DND-41 (cell line): ENCODE measurements at regions not wholly inside any gene's neighbourhood (a gene's known extent, or its start where the extent isn't known, plus 50 kb on each side); places are given as distances from the start of the nearest gene placed in this dataset.
"Not testable (repeated sequence)": the region's sequence is repeated elsewhere in the genome, so short reads cannot be mapped to it uniquely, and the experiment has no call there.

Experiments used
- CTCF ChIP-seq: IDR thresholded peaks from 2 replicates; pipeline ENCODE4 v1.5.1; 2012; ENCODE audit warnings: borderline replicate concordance, low read length, moderate library complexity, mild to moderate bottlenecking; ENCODE audit not compliant: poor library complexity, severe bottlenecking; ENCODE audit errors: extremely low read depth
- EZH2 ChIP-seq: IDR thresholded peaks from 3 replicates; pipeline ENCODE4 v1.6.1; 2012; ENCODE audit warnings: borderline replicate concordance, low read depth, mild to moderate bottlenecking, moderate library complexity, low read length, inconsistent platforms; ENCODE audit not compliant: severe bottlenecking

GRCh38 chr14:105970821-105971220 is 444.4 kb downstream of the TMEM121 start:
- not testable (repeated sequence) for TF ChIP-seq CTCF, EZH2
